Ovary (tissue), 3 donors: ENCODE measurements at regions not wholly inside any gene's neighbourhood (a gene's known extent, or its start where the extent isn't known, plus 50 kb on each side); places are given as distances from the start of the nearest gene placed in this dataset.

Source experiments
- EP300 ChIP-seq: sonication (generic); formaldehyde crosslinking; IDR thresholded peaks from one replicate; pipeline ENCODE4 v1.6.1; 2017; ENCODE audit warnings: antibody characterized with exemption
- TF ChIP-seq, protein P1 (sequence below), 3 donors: fragments of 450-650 bp in 2 of 3; fragments of 200-600 bp in 1 of 3; IDR thresholded peaks; one replicate each; pipeline versions ENCODE4 v1.5.1 to v1.8.0; 2016 to 2022; ENCODE audit warnings: antibody characterized with exemption in 3 of 3, mild to moderate bottlenecking in 1 of 3
- donor health status: DM: no; HTN: no; CAD: no.

DNA sequence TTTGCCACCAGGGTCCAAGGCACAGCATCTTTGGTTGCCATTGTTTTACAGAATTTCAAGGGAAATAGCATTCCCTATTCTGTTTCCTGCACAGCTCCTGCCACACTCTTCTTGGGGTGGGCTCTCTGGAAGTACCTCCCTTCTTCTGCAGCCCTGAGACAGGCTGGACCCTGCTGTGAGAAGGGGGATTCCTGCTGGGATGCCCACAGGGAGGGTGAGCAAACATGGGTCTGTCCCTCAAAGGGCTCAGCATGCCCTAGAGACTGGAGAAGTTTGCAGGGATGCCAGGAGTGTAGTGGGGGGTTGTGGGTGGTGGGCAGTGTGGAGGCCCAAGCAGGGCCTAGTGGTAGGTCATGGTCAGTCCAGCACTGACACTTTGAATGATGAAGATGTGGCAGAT lies 222.2 kb upstream of the GPR26 start:
- TF ChIP-seq, protein P1, sequence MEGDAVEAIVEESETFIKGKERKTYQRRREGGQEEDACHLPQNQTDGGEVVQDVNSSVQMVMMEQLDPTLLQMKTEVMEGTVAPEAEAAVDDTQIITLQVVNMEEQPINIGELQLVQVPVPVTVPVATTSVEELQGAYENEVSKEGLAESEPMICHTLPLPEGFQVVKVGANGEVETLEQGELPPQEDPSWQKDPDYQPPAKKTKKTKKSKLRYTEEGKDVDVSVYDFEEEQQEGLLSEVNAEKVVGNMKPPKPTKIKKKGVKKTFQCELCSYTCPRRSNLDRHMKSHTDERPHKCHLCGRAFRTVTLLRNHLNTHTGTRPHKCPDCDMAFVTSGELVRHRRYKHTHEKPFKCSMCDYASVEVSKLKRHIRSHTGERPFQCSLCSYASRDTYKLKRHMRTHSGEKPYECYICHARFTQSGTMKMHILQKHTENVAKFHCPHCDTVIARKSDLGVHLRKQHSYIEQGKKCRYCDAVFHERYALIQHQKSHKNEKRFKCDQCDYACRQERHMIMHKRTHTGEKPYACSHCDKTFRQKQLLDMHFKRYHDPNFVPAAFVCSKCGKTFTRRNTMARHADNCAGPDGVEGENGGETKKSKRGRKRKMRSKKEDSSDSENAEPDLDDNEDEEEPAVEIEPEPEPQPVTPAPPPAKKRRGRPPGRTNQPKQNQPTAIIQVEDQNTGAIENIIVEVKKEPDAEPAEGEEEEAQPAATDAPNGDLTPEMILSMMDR (IDR thresholded peaks at IDR 0.05): no peak
- TF ChIP-seq EP300: no peak
